SK-N-SH (cell line): ENCODE measurements at regions not wholly inside any gene's neighbourhood (a gene's known extent, or its start where the extent isn't known, plus 50 kb on each side); places are given as distances from the start of the nearest gene placed in this dataset.

Experiments
- GABPA ChIP-seq: IDR thresholded peaks from 2 replicates; pipeline ENCODE4 v1.4.0; 2012; ENCODE audit warnings: low read depth, mild to moderate bottlenecking
- JUND ChIP-seq: IDR thresholded peaks from 2 replicates; pipeline ENCODE4 v1.4.0; 2012
- MXI1 ChIP-seq: IDR thresholded peaks from 2 replicates; pipeline ENCODE4 v1.6.1; 2012; ENCODE audit warnings: mild to moderate bottlenecking, low read depth, low read length, improper control_type of control experiment
- NFIC ChIP-seq: IDR thresholded peaks from 2 replicates; pipeline ENCODE4 v1.4.0; 2012; ENCODE audit warnings: borderline replicate concordance
- POLR2AphosphoS5 ChIP-seq: IDR thresholded peaks from 2 replicates; pipeline ENCODE4 v1.6.1; 2012; ENCODE audit warnings: low read depth, low read length
- RXRA ChIP-seq: IDR thresholded peaks from 2 replicates; pipeline ENCODE4 v1.4.0; 2012; ENCODE audit warnings: low read depth, mild to moderate bottlenecking, borderline replicate concordance
- YY1 ChIP-seq: IDR thresholded peaks from 2 replicates; pipeline ENCODE4 v1.4.0; 2012; ENCODE audit warnings: low read depth, mild to moderate bottlenecking
- TF ChIP-seq, protein P1 (sequence below): fragments of 200-600 bp; sonication (generic); IDR thresholded peaks from 2 replicates; pipeline ENCODE4 v1.6.1; 2017; ENCODE audit warnings: antibody characterized with exemption, mild to moderate bottlenecking, moderate library complexity
- TF ChIP-seq, protein P2 (sequence below): fragments of 150-350 bp; IDR thresholded peaks from 2 replicates; pipeline ENCODE4 v1.6.1; 2017; ENCODE audit warnings: antibody characterized with exemption, low read length, low read depth, borderline replicate concordance
- TF ChIP-seq, protein P3 (sequence below): IDR thresholded peaks from 2 replicates; pipeline ENCODE4 v1.4.0; 2012; ENCODE audit warnings: low read depth, borderline replicate concordance
- TF ChIP-seq, protein P4 (sequence below): IDR thresholded peaks from 2 replicates; pipeline ENCODE4 v1.4.0; 2012; ENCODE audit warnings: low read depth
- TF ChIP-seq, protein P5 (sequence below): IDR thresholded peaks from 2 replicates; pipeline ENCODE4 v1.6.1; 2012; ENCODE audit warnings: mild to moderate bottlenecking, low read depth, low read length, moderate library complexity

DNA sequence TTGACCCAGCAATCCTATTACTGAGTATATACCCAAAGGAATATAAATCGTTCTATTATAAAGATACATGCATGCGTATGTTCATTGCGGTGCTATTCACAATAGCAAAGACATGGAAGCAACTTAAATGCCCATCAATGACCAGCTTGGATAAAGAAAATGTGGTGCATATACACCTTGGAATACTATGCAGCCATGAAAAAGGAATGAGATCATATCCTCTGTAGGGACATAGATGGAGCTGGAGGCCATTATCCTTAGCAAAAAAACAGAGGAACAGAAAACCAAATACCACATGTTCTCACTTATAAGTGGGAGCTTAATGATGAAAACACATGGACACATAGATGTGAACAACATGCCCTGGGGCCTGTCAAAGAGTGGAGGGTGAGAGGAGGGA, 124.1 kb upstream of the AFF2 start:
- TF ChIP-seq, protein P1, sequence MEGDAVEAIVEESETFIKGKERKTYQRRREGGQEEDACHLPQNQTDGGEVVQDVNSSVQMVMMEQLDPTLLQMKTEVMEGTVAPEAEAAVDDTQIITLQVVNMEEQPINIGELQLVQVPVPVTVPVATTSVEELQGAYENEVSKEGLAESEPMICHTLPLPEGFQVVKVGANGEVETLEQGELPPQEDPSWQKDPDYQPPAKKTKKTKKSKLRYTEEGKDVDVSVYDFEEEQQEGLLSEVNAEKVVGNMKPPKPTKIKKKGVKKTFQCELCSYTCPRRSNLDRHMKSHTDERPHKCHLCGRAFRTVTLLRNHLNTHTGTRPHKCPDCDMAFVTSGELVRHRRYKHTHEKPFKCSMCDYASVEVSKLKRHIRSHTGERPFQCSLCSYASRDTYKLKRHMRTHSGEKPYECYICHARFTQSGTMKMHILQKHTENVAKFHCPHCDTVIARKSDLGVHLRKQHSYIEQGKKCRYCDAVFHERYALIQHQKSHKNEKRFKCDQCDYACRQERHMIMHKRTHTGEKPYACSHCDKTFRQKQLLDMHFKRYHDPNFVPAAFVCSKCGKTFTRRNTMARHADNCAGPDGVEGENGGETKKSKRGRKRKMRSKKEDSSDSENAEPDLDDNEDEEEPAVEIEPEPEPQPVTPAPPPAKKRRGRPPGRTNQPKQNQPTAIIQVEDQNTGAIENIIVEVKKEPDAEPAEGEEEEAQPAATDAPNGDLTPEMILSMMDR, result no peak
- TF ChIP-seq GABPA (no peak), POLR2AphosphoS5 (no peak), MXI1 (no peak), YY1 (no peak), NFIC (no peak), JUND (no peak), RXRA (no peak)
- TF ChIP-seq, protein P2, sequence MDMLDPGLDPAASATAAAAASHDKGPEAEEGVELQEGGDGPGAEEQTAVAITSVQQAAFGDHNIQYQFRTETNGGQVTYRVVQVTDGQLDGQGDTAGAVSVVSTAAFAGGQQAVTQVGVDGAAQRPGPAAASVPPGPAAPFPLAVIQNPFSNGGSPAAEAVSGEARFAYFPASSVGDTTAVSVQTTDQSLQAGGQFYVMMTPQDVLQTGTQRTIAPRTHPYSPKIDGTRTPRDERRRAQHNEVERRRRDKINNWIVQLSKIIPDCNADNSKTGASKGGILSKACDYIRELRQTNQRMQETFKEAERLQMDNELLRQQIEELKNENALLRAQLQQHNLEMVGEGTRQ, result no peak
- TF ChIP-seq, protein P3, sequence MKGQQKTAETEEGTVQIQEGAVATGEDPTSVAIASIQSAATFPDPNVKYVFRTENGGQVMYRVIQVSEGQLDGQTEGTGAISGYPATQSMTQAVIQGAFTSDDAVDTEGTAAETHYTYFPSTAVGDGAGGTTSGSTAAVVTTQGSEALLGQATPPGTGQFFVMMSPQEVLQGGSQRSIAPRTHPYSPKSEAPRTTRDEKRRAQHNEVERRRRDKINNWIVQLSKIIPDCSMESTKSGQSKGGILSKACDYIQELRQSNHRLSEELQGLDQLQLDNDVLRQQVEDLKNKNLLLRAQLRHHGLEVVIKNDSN, result no peak
- TF ChIP-seq, protein P4, sequence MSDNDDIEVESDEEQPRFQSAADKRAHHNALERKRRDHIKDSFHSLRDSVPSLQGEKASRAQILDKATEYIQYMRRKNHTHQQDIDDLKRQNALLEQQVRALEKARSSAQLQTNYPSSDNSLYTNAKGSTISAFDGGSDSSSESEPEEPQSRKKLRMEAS, result no peak
- TF ChIP-seq, protein P5, sequence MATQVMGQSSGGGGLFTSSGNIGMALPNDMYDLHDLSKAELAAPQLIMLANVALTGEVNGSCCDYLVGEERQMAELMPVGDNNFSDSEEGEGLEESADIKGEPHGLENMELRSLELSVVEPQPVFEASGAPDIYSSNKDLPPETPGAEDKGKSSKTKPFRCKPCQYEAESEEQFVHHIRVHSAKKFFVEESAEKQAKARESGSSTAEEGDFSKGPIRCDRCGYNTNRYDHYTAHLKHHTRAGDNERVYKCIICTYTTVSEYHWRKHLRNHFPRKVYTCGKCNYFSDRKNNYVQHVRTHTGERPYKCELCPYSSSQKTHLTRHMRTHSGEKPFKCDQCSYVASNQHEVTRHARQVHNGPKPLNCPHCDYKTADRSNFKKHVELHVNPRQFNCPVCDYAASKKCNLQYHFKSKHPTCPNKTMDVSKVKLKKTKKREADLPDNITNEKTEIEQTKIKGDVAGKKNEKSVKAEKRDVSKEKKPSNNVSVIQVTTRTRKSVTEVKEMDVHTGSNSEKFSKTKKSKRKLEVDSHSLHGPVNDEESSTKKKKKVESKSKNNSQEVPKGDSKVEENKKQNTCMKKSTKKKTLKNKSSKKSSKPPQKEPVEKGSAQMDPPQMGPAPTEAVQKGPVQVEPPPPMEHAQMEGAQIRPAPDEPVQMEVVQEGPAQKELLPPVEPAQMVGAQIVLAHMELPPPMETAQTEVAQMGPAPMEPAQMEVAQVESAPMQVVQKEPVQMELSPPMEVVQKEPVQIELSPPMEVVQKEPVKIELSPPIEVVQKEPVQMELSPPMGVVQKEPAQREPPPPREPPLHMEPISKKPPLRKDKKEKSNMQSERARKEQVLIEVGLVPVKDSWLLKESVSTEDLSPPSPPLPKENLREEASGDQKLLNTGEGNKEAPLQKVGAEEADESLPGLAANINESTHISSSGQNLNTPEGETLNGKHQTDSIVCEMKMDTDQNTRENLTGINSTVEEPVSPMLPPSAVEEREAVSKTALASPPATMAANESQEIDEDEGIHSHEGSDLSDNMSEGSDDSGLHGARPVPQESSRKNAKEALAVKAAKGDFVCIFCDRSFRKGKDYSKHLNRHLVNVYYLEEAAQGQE, result no peak
